ENCODE measurements at regions not wholly inside any gene's neighbourhood (a gene's known extent, or its start where the extent isn't known, plus 50 kb on each side); places are given as distances from the start of the nearest gene placed in this dataset.

GRCh38 chr3:25212736-25213135, 215.3 kb upstream of the RARB start (continued):
- TF ChIP-seq ZNF462 (CRISPR knock-in tag; IDR thresholded peaks at IDR 0.05) (no peak), EZH2 (IDR thresholded peaks at IDR 0.05; ENCODE audit: low read depth, unreplicated experiment) (no peak), CTCF (conservative IDR thresholded peaks at IDR 0.05; ENCODE audit: low read depth in 2 of 2) (no peak), REST (IDR thresholded peaks at IDR 0.05; ENCODE audit: unreplicated experiment) (no peak), STAT1 (IDR thresholded peaks at IDR 0.05; ENCODE audit: unreplicated experiment) (no peak), JUNB (IDR thresholded peaks at IDR 0.05; ENCODE audit: unreplicated experiment) (no peak)
